SK-N-SH (cell line): ENCODE measurements at regions not wholly inside any gene's neighbourhood (a gene's known extent, or its start where the extent isn't known, plus 50 kb on each side); places are given as distances from the start of the nearest gene placed in this dataset.

Source experiments
- CTCF ChIA-PET: fragments of 300-600, 350-600 bp; formaldehyde crosslinking; extraction: SDS; loops from one replicate; lab custom pipeline; 2021; lab: Yijun Ruan, JAX
- POLR2A ChIA-PET: fragments of 350-600 bp; sonication (Branson Sonifier 250); formaldehyde crosslinking; extraction: SDS; loops from one replicate; lab custom pipeline; 2020; ENCODE audit warnings: antibody characterized with exemption, inconsistent platforms; lab: Yijun Ruan, JAX
- DNase-seq: peaks from one replicate; pipeline ENCODE4 v3.0.0; 2012
- H2AFZ ChIP-seq: fragments of 200-600 bp; sonication (generic); 2 replicates; pipeline ENCODE4 v1.8.1; 2016; ENCODE audit warnings: antibody characterized with exemption, mild to moderate bottlenecking, low read depth
- H3F3A ChIP-seq: fragments of 200-600 bp; sonication (generic); replicated peaks from 2 replicates; pipeline ENCODE3; 2016; ENCODE audit warnings: antibody characterized with exemption, mild to moderate bottlenecking; ENCODE audit not compliant: insufficient read depth
- H3K27ac ChIP-seq, 2 experiments: fragments of 200-500 bp in 1 of 2; fragments of 200-600 bp in 1 of 2; sonication (Bioruptor generic) in 1 of 2; sonication (generic), shearing (Covaris generic) in 1 of 2; 2 replicates each; pipeline versions ENCODE4 v1.5.1 to v1.6.1; 2014 to 2016; ENCODE audit warnings: low read depth in 2 of 2, inconsistent platforms in 1 of 2, low read length in 1 of 2, mild to moderate bottlenecking in 1 of 2, mixed read lengths in 1 of 2
- H3K27me3 ChIP-seq: fragments of 200-600 bp; sonication (generic), shearing (Covaris generic); 2 replicates; pipeline ENCODE4 v1.6.1; 2016; ENCODE audit warnings: mixed run types; ENCODE audit not compliant: insufficient read depth
- H3K36me3 ChIP-seq, 2 experiments: fragments of 200-500 bp in 1 of 2; fragments of 200-600 bp in 1 of 2; sonication (Bioruptor generic) in 1 of 2; sonication (generic) in 1 of 2; replicated peaks in 1 of 2; 2 replicates each; pipeline versions ENCODE3 to v1.5.1; 2014 to 2016; ENCODE audit warnings: low read length in 1 of 2, mild to moderate bottlenecking in 1 of 2; ENCODE audit not compliant: insufficient read depth in 2 of 2, control insufficient read depth in 1 of 2
- H3K4me1 ChIP-seq, 2 experiments: fragments of 200-500 bp in 1 of 2; fragments of 200-600 bp in 1 of 2; sonication (Bioruptor generic) in 1 of 2; sonication (generic), shearing (Covaris generic) in 1 of 2; 2 replicates each; pipeline versions ENCODE4 v1.5.1 to v1.6.1; 2014 to 2016; ENCODE audit warnings: low read depth in 1 of 2, low read length in 1 of 2, mixed run types in 1 of 2; ENCODE audit not compliant: insufficient read depth in 2 of 2, control insufficient read depth in 1 of 2
- H3K4me2 ChIP-seq: fragments of 200-600 bp; sonication (generic), shearing (Covaris generic); 2 replicates; pipeline ENCODE4 v1.6.1; 2017; ENCODE audit warnings: mixed run types
- H3K4me3 ChIP-seq, 2 experiments: fragments of 200-500 bp in 1 of 2; fragments of 200-600 bp in 1 of 2; sonication (Bioruptor generic) in 1 of 2; sonication (generic), shearing (Covaris generic) in 1 of 2; 2 replicates each; pipeline versions ENCODE4 v1.5.1 to v1.8.1; 2014 to 2016; ENCODE audit warnings: low read depth in 2 of 2, inconsistent platforms in 1 of 2, low read length in 1 of 2, mild to moderate bottlenecking in 1 of 2, mixed read lengths in 1 of 2, moderate library complexity in 1 of 2
- H3K79me2 ChIP-seq: fragments of 200-600 bp; sonication (generic); 2 replicates; pipeline ENCODE4 v1.8.1; 2017; ENCODE audit warnings: mild to moderate bottlenecking; ENCODE audit not compliant: insufficient read depth
- H3K9ac ChIP-seq: fragments of 200-600 bp; sonication (generic); 2 replicates; pipeline ENCODE4 v1.6.1; 2017; ENCODE audit warnings: mixed run types
- H3K9me2 ChIP-seq: fragments of 200-600 bp; sonication (generic); 2 replicates; pipeline ENCODE4 v1.6.1; 2017; ENCODE audit warnings: mixed run types
- H3K9me3 ChIP-seq: fragments of 200-600 bp; sonication (generic); 2 replicates; pipeline ENCODE4 v1.6.1; 2017; ENCODE audit warnings: mixed run types, mild to moderate bottlenecking, moderate library complexity
- H4K20me1 ChIP-seq: fragments of 200-600 bp; sonication (generic); 2 replicates; pipeline ENCODE4 v1.6.1; 2017; ENCODE audit warnings: mild to moderate bottlenecking, mixed run types; ENCODE audit not compliant: insufficient read depth
- EZH2phosphoT487 ChIP-seq: fragments of 200-600 bp; sonication (generic); IDR thresholded peaks from 2 replicates; pipeline ENCODE4 v1.6.1; 2017; ENCODE audit warnings: low read depth, mixed run types, mild to moderate bottlenecking, antibody characterized with exemption, moderate library complexity, borderline replicate concordance
- FOXJ3 ChIP-seq: sonication (generic); formaldehyde crosslinking; IDR thresholded peaks from 2 replicates; pipeline ENCODE4 v1.5.1; 2020; ENCODE audit warnings: mild to moderate bottlenecking, missing genetic modification reagents
- GABPA ChIP-seq: IDR thresholded peaks from 2 replicates; pipeline ENCODE4 v1.4.0; 2012; ENCODE audit warnings: low read depth, mild to moderate bottlenecking
- JUND ChIP-seq: IDR thresholded peaks from 2 replicates; pipeline ENCODE4 v1.4.0; 2012
- MXI1 ChIP-seq: IDR thresholded peaks from 2 replicates; pipeline ENCODE4 v1.6.1; 2012; ENCODE audit warnings: mild to moderate bottlenecking, low read depth, low read length, improper control_type of control experiment
- RAD21 ChIP-seq: IDR thresholded peaks from 2 replicates; pipeline ENCODE4 v1.6.1; 2012; ENCODE audit warnings: mild to moderate bottlenecking, low read length
- RCOR1 ChIP-seq: fragments of 150-350 bp; IDR thresholded peaks from 2 replicates; pipeline ENCODE4 v1.6.1; 2017; ENCODE audit warnings: antibody characterized with exemption, low read length
- REST ChIP-seq: IDR thresholded peaks from 2 replicates; pipeline ENCODE4 v1.6.1; 2012; ENCODE audit warnings: mild to moderate bottlenecking, low read depth, low read length, moderate library complexity
- SIN3A ChIP-seq: IDR thresholded peaks from 2 replicates; pipeline ENCODE4 v1.6.1; 2012; ENCODE audit warnings: low read depth, mild to moderate bottlenecking, low read length, moderate library complexity, borderline replicate concordance
- TCF12 ChIP-seq: IDR thresholded peaks from 2 replicates; pipeline ENCODE4 v1.4.0; 2012
- TEAD4 ChIP-seq: IDR thresholded peaks from 2 replicates; pipeline ENCODE4 v1.4.0; 2012; ENCODE audit warnings: mild to moderate bottlenecking, borderline replicate concordance; ENCODE audit not compliant: insufficient read depth
- USF2 ChIP-seq: fragments of 150-350 bp; IDR thresholded peaks from 2 replicates; pipeline ENCODE4 v1.6.1; 2017; ENCODE audit warnings: antibody characterized with exemption, low read length, low read depth, borderline replicate concordance
- WGBS: methylation state at CpG from one replicate; pipeline ENCODE4 v1.1.6; 2017; ENCODE audit warnings: low lambda C conversion rate; 5-methylcytosine and 5-hydroxymethylcytosine counted together

GRCh38 chr1:4218619-4219018 is 318.5 kb upstream of the C1orf174 start:
- Histone ChIP-seq H3K4me1 (no peaks in the 10 kb centered on the region), H3F3A (no peaks in the 10 kb centered on the region), H3K27me3 (no peaks in the 10 kb centered on the region), H3K9me3 (no peaks in the 10 kb centered on the region), H3K79me2 (no peaks in the 10 kb centered on the region), H3K9ac (no peak overlapping the region), H3K4me2 (no peak overlapping the region), H2AFZ (no peak overlapping the region), H3K27ac (no peak overlapping the region), H3K4me3 (no peak overlapping the region), H4K20me1 (no peaks in the 10 kb centered on the region), H3K36me3 (no peaks in the 10 kb centered on the region), H3K9me2 (no peaks in the 10 kb centered on the region)
- TF ChIP-seq GABPA = no peak
- no peak for TF ChIP-seq TCF12
- TF ChIP-seq MXI1 = no peak
- TF ChIP-seq REST = no peak
- WGBS = 19% methylated on average over 4 of the region's 10 CpGs
- ChIA-PET POLR2A (no interaction called here), CTCF (no interaction called here)
- no peak for DNase-seq

GRCh38 chr1:4219111-4219510 is 319.0 kb upstream of the C1orf174 start:
- DNase-seq = no peak
- H3K4me3 ChIP-seq = no peak overlapping the region
- no peaks in the 10 kb centered on the region for H3K36me3 ChIP-seq
- no peak overlapping the region for H3K4me2 ChIP-seq
- no peaks in the 10 kb centered on the region for H3K79me2 ChIP-seq
- H2AFZ ChIP-seq = no peak overlapping the region
- no peaks in the 10 kb centered on the region for H3K9me3 ChIP-seq
- H3K27ac ChIP-seq = no peak overlapping the region
- WGBS = no CpG with 5 or more reads among the region's 11 CpGs
- no peak overlapping the region for H3K9ac ChIP-seq
- no peaks in the 10 kb centered on the region for H4K20me1 ChIP-seq
- ChIA-PET CTCF (no interaction called here), POLR2A (no interaction called here)
- H3K4me1 ChIP-seq = no peaks in the 10 kb centered on the region
- no peaks in the 10 kb centered on the region for H3F3A ChIP-seq
- no peaks in the 10 kb centered on the region for H3K9me2 ChIP-seq
- no peaks in the 10 kb centered on the region for H3K27me3 ChIP-seq
- no peak for TF ChIP-seq TCF12
- no peak for TF ChIP-seq RCOR1
- no peak for TF ChIP-seq USF2
- no peak for TF ChIP-seq EZH2phosphoT487
- TF ChIP-seq FOXJ3 (CRISPR knock-in tag) = no peak
- no peak for TF ChIP-seq SIN3A
- no peak for TF ChIP-seq JUND
- no peak for TF ChIP-seq TEAD4
- no peak for TF ChIP-seq RAD21
